Liver (tissue), 8 donors: ENCODE measurements at regions not wholly inside any gene's neighbourhood (a gene's known extent, or its start where the extent isn't known, plus 50 kb on each side); places are given as distances from the start of the nearest gene placed in this dataset.

Experiments used
- DNase-seq: peaks from one replicate; pipeline ENCODE4 v3.0.0-alpha.2; 2017; ENCODE audit warnings: low spot score
- H3K27ac ChIP-seq, 2 donors: one replicate each; pipeline ENCODE4 v1.7.0; 2013; ENCODE audit warnings: inconsistent platforms in 2 of 2, low read length in 2 of 2, control low read depth in 1 of 2, low read depth in 1 of 2, mild to moderate bottlenecking in 1 of 2
- H3K27me3 ChIP-seq, 4 donors: one replicate each; pipeline versions ENCODE4 v1.6.1 to v1.7.0; 2013; ENCODE audit warnings: low read length in 3 of 4, inconsistent platforms in 1 of 4, mild to moderate bottlenecking in 1 of 4, moderate library complexity in 1 of 4; ENCODE audit not compliant: control insufficient read depth in 4 of 4, insufficient read depth in 4 of 4
- H3K36me3 ChIP-seq, 4 donors: one replicate each; pipeline versions ENCODE4 v1.6.1 to v1.7.0; 2013; ENCODE audit warnings: low read length in 3 of 4, mild to moderate bottlenecking in 3 of 4, low read depth in 1 of 4, moderate library complexity in 1 of 4; ENCODE audit not compliant: control insufficient read depth in 4 of 4, insufficient read depth in 3 of 4
- H3K4me1 ChIP-seq, 4 donors: one replicate each; pipeline versions ENCODE4 v1.6.1 to v1.7.0; 2013; ENCODE audit warnings: low read length in 3 of 4, mild to moderate bottlenecking in 3 of 4, moderate library complexity in 1 of 4; ENCODE audit not compliant: control insufficient read depth in 4 of 4, insufficient read depth in 4 of 4
- H3K4me3 ChIP-seq, 3 donors: one replicate each; pipeline versions ENCODE4 v1.6.1 to v1.7.0; 2013; ENCODE audit warnings: low read length in 3 of 3, control low read depth in 1 of 3, low read depth in 1 of 3, mild to moderate bottlenecking in 1 of 3
- H3K9ac ChIP-seq, 2 donors: one replicate each; pipeline ENCODE4 v1.7.0; 2013; ENCODE audit warnings: low read length in 2 of 2, mild to moderate bottlenecking in 2 of 2, moderate library complexity in 2 of 2, control low read depth in 1 of 2, low read depth in 1 of 2
- H3K9me3 ChIP-seq, 4 donors: one replicate each; pipeline versions ENCODE4 v1.6.1 to v1.7.0; 2013; ENCODE audit warnings: low read length in 3 of 4; ENCODE audit not compliant: control insufficient read depth in 4 of 4
- ATF3 ChIP-seq: IDR thresholded peaks from 2 replicates; pipeline ENCODE4 v1.6.1; 2016; ENCODE audit warnings: antibody characterized with exemption
- CTCF ChIP-seq: fragments of 150-350 bp; IDR thresholded peaks from 2 replicates; pipeline ENCODE4 v1.5.1; 2017; ENCODE audit warnings: improper control_type of control experiment, low read depth, low read length; ENCODE audit not compliant: missing input control
- EGR1 ChIP-seq, 2 donors: IDR thresholded peaks; 2 replicates each; pipeline ENCODE4 v1.6.1; 2016 to 2018; ENCODE audit warnings: antibody characterized with exemption in 2 of 2, low read depth in 2 of 2
- FOXA1 ChIP-seq: IDR thresholded peaks from 2 replicates; pipeline ENCODE4 v1.6.1; 2016; ENCODE audit warnings: antibody characterized with exemption
- FOXA2 ChIP-seq: IDR thresholded peaks from 2 replicates; pipeline ENCODE4 v1.6.1; 2016; ENCODE audit warnings: antibody characterized with exemption
- GABPA ChIP-seq, 2 donors: IDR thresholded peaks in 1 of 2; conservative IDR thresholded peaks in 1 of 2; 2 replicates each; pipeline ENCODE4 v1.6.1; 2016; ENCODE audit warnings: antibody characterized with exemption in 2 of 2, mild to moderate bottlenecking in 1 of 2, moderate library complexity in 1 of 2
- HNF4A ChIP-seq, 2 donors: conservative IDR thresholded peaks; 2 replicates each; pipeline ENCODE4 v1.6.1; 2016; ENCODE audit warnings: antibody characterized with exemption in 2 of 2, mild to moderate bottlenecking in 2 of 2
- HNF4G ChIP-seq: IDR thresholded peaks from 2 replicates; pipeline ENCODE4 v1.6.1; 2016; ENCODE audit warnings: antibody characterized with exemption
- JUND ChIP-seq, 2 donors: IDR thresholded peaks; 2 replicates each; pipeline ENCODE4 v1.6.1; 2016; ENCODE audit warnings: antibody characterized with exemption in 2 of 2
- MAX ChIP-seq: IDR thresholded peaks from 2 replicates; pipeline ENCODE4 v1.6.1; 2016; ENCODE audit warnings: antibody characterized with exemption
- NR2F2 ChIP-seq: IDR thresholded peaks from 2 replicates; pipeline ENCODE4 v1.6.1; 2016; ENCODE audit warnings: antibody characterized with exemption
- RAD21 ChIP-seq, 2 donors: IDR thresholded peaks; 2 replicates each; pipeline ENCODE4 v1.6.1; 2016; ENCODE audit warnings: antibody characterized with exemption in 2 of 2, mild to moderate bottlenecking in 2 of 2
- REST ChIP-seq: IDR thresholded peaks from 2 replicates; pipeline ENCODE4 v1.6.1; 2016; ENCODE audit warnings: antibody characterized with exemption, mild to moderate bottlenecking
- RXRA ChIP-seq, 2 donors: IDR thresholded peaks; 2 replicates each; pipeline ENCODE4 v1.6.1; 2017 to 2018; ENCODE audit warnings: antibody characterized with exemption in 2 of 2, mild to moderate bottlenecking in 1 of 2
- SP1 ChIP-seq: IDR thresholded peaks from 2 replicates; pipeline ENCODE4 v1.6.1; 2018; ENCODE audit warnings: antibody characterized with exemption, mild to moderate bottlenecking
- TAF1 ChIP-seq: conservative IDR thresholded peaks from 2 replicates; pipeline ENCODE4 v1.6.1; 2016; ENCODE audit warnings: antibody characterized with exemption, mild to moderate bottlenecking
- YY1 ChIP-seq: IDR thresholded peaks from 2 replicates; pipeline ENCODE4 v1.6.1; 2016; ENCODE audit warnings: antibody characterized with exemption, mild to moderate bottlenecking
- ZBTB33 ChIP-seq: IDR thresholded peaks from 2 replicates; pipeline ENCODE4 v1.6.1; 2016; ENCODE audit warnings: antibody characterized with exemption
- WGBS: extraction: QIAGEN DNeasy Blood & Tissue Kit; methylation state at CpG from one replicate; pipeline ENCODE4 v1.1.7; 2013; 5-methylcytosine and 5-hydroxymethylcytosine counted together
- donor health status: healthy.
- donor health status: healthy.
- donor health status: healthy.
- donor health status: healthy.
- donor health status: healthy.

GRCh38 chr14:100660882-100661635, 65.6 kb upstream of the DLK1 start:
- Histone ChIP-seq H3K9ac (no peak overlapping the region), H3K4me3 (no peak overlapping the region), H3K27ac (no peak overlapping the region), H3K4me1 (peaks cover 2 to 5% (median 5%) of the 10 kb centered on the region in 4 donors), H3K9me3 (no peaks in the 10 kb centered on the region), H3K36me3 (no peaks in the 10 kb centered on the region), H3K27me3 (no peaks in the 10 kb centered on the region)
- WGBS = 82% methylated on average over 18 of the region's 18 CpGs
- DNase-seq = no peak
- TF ChIP-seq ATF3 = no peak
- TF ChIP-seq ZBTB33 = no peak
- no peak for TF ChIP-seq NR2F2
- no peak for TF ChIP-seq CTCF
- no peak for TF ChIP-seq FOXA1
- TF ChIP-seq RAD21 (IDR thresholded peaks at IDR 0.05) = no peak
- TF ChIP-seq FOXA2 = no peak
- no peak for TF ChIP-seq RXRA (IDR thresholded peaks at IDR 0.05)
- no peak for TF ChIP-seq EGR1 (IDR thresholded peaks at IDR 0.05; ENCODE audit: low read depth in 2 of 2)
- TF ChIP-seq MAX = no peak
- TF ChIP-seq JUND (IDR thresholded peaks at IDR 0.05) = no peak
- no peak for TF ChIP-seq HNF4A (conservative IDR thresholded peaks at IDR 0.05)
- TF ChIP-seq SP1 = no peak
- no peak for TF ChIP-seq HNF4G
- TF ChIP-seq REST = no peak
- no peak for TF ChIP-seq YY1
- TF ChIP-seq GABPA (IDR thresholded peaks at IDR 0.05 in 1 of 2, conservative IDR thresholded peaks at IDR 0.05 in 1 of 2) = no peak
- no peak for TF ChIP-seq TAF1
